A673 (cell line): ENCODE measurements at regions not wholly inside any gene's neighbourhood (a gene's known extent, or its start where the extent isn't known, plus 50 kb on each side); places are given as distances from the start of the nearest gene placed in this dataset.

ENCODE experiments used
- BruUV-seq: library from RNA; stranded (reverse); fragments of 400-500 nt; replicated peaks from 2 replicates; lab custom pipeline; 2021; lab: Mats Ljungman, UMichigan
- CTCF ChIA-PET: fragments of 300-600 bp; sonication (Branson Sonifier 250); formaldehyde crosslinking; loops from one replicate; lab custom pipeline; 2022; ENCODE audit warnings: antibody characterized with exemption; lab: Charles Lee
- POLR2A ChIA-PET: fragments of 300-600 bp; sonication (Branson Sonifier 250); formaldehyde crosslinking; loops from one replicate; lab custom pipeline; 2022; ENCODE audit warnings: antibody characterized with exemption; ENCODE audit not compliant: low non-redundant PET; lab: Charles Lee
- DNase-seq: peaks from one replicate; pipeline ENCODE4 v3.0.0-alpha.2; 2015; ENCODE audit warnings: low spot score
- H3K27ac ChIP-seq: fragments of 200-600 bp; sonication (generic); 2 replicates; pipeline ENCODE4 v1.5.1; 2016; ENCODE audit warnings: mixed run types, low read depth, mild to moderate bottlenecking, mixed read lengths, antibody characterized with exemption, low read length; ENCODE audit not compliant: poor library complexity, severe bottlenecking
- H3K27me3 ChIP-seq: fragments of 200-600 bp; sonication (generic); replicated peaks from 2 replicates; pipeline ENCODE4 v1.6.1; 2017; ENCODE audit warnings: mixed run types, low read depth, mild to moderate bottlenecking, mixed read lengths, antibody characterized with exemption, low read length; ENCODE audit not compliant: insufficient read depth, poor library complexity
- H3K36me3 ChIP-seq: fragments of 200-600 bp; sonication (generic); 2 replicates; pipeline ENCODE4 v1.6.1; 2016; ENCODE audit warnings: mixed run types, mild to moderate bottlenecking, mixed read lengths, antibody characterized with exemption, low read length; ENCODE audit not compliant: insufficient read depth, poor library complexity, severe bottlenecking
- H3K4me1 ChIP-seq: fragments of 200-600 bp; sonication (generic); 2 replicates; pipeline ENCODE4 v1.6.1; 2017; ENCODE audit warnings: mixed run types, mild to moderate bottlenecking, mixed read lengths, antibody characterized with exemption, low read length; ENCODE audit not compliant: insufficient read depth, poor library complexity, severe bottlenecking
- H3K4me3 ChIP-seq: fragments of 200-600 bp; sonication (generic); 2 replicates; pipeline ENCODE4 v1.5.1; 2016; ENCODE audit warnings: low read depth, mixed run types, mild to moderate bottlenecking, mixed read lengths, low read length; ENCODE audit not compliant: poor library complexity, severe bottlenecking
- H3K9me3 ChIP-seq: fragments of 200-600 bp; sonication (generic); 2 replicates; pipeline ENCODE4 v1.6.1; 2016; ENCODE audit warnings: mixed run types, low read depth, mild to moderate bottlenecking, mixed read lengths, antibody characterized with exemption, low read length; ENCODE audit not compliant: poor library complexity, severe bottlenecking
- EZH2 ChIP-seq: fragments of 200-600 bp; sonication (generic); IDR thresholded peaks from 2 replicates; pipeline ENCODE4 v1.6.1; 2017; ENCODE audit warnings: borderline replicate concordance, low read depth, mild to moderate bottlenecking, mixed read lengths, antibody characterized with exemption, low read length; ENCODE audit not compliant: poor library complexity, severe bottlenecking
- intact Hi-C: fragments of 100-400 bp; cut with micrococcal nuclease; formaldehyde crosslinking; loops from one replicate; pipeline ENCODE4 v1.10.0; 2022; ENCODE audit not compliant: unreplicated experiment
- TF ChIP-seq, protein P1 (sequence below): fragments of 300-800, 200-600 bp; sonication (generic); conservative IDR thresholded peaks from 2 replicates; pipeline ENCODE4 v1.5.1; 2017; ENCODE audit warnings: low read depth, mild to moderate bottlenecking, antibody characterized with exemption, low read length, moderate library complexity, mixed read lengths

DNA sequence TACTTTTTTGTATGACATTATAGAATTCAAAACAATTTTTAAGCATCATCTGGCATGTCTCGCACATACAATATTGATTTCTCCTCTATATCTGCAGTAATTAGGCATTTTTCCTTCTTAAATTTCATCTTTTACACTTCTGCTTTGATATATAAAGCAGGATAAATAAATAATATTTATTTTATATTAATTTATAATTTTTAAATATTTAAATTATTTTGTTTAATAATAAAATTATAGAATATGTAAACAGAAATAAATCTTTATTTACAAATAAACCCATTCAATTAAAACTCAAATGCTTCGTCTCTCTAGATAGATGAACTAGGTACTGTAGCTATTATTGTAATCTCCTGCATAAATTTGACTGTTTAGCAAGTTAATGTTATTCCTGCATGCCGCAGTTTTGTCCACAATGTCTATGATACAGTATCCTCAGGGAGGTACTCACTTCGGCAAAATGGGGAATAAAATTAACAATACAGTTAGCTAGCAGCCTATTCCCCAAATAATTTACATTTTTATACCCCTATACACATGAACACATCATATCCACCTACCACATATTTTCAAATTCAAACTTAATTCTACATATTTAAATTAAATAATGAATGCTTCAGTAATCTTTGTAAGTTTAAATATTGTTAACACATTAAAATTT is 473.6 kb upstream of the SLC10A2 start:
- Histone ChIP-seq H3K4me3 (no peak overlapping the region), H3K27me3 (peaks cover 3% of the 10 kb centered on the region), H3K27ac (no peak overlapping the region), H3K36me3 (no peaks in the 10 kb centered on the region), H3K4me1 (no peaks in the 10 kb centered on the region), H3K9me3 (no peaks in the 10 kb centered on the region)
- intact Hi-C loops = no loop called here
- no TSS peak for BruUV-seq
- CTCF ChIA-PET = no interaction called here
- POLR2A ChIA-PET = no interaction called here
- TF ChIP-seq, protein P1, sequence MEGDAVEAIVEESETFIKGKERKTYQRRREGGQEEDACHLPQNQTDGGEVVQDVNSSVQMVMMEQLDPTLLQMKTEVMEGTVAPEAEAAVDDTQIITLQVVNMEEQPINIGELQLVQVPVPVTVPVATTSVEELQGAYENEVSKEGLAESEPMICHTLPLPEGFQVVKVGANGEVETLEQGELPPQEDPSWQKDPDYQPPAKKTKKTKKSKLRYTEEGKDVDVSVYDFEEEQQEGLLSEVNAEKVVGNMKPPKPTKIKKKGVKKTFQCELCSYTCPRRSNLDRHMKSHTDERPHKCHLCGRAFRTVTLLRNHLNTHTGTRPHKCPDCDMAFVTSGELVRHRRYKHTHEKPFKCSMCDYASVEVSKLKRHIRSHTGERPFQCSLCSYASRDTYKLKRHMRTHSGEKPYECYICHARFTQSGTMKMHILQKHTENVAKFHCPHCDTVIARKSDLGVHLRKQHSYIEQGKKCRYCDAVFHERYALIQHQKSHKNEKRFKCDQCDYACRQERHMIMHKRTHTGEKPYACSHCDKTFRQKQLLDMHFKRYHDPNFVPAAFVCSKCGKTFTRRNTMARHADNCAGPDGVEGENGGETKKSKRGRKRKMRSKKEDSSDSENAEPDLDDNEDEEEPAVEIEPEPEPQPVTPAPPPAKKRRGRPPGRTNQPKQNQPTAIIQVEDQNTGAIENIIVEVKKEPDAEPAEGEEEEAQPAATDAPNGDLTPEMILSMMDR = no peak
- no peak for TF ChIP-seq EZH2
- DNase-seq = no peak

DNA sequence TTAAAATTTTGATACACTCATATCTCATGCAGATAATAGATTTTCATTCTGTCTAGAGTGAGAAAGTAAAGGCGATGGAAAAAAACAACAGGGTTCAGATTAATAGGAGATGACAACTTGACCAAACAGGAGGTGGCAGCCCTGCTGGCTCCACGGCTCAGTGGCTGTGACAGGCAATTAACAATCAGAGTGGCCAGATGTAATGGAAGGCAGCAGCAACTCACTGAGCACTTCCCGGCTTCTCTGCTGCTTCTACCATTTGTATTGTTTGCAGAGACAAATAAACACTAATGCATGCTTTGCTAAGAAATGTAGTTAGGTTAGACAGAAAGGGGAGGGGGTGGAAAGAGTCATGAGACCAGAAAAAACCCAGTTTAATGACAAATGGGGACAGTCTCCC is 473.0 kb upstream of the SLC10A2 start:
- ChIA-PET POLR2A (no interaction called here), CTCF (no interaction called here)
- no peak overlapping the region for H3K27ac ChIP-seq
- TF ChIP-seq, protein P1 = no peak
- no peak for TF ChIP-seq EZH2
- peaks cover 5% of the 10 kb centered on the region for H3K27me3 ChIP-seq
- H3K36me3 ChIP-seq = no peaks in the 10 kb centered on the region
- BruUV-seq = no TSS peak
- H3K4me3 ChIP-seq = no peak overlapping the region
- intact Hi-C loops = no loop called here
- no peak for DNase-seq
- no peaks in the 10 kb centered on the region for H3K9me3 ChIP-seq
- no peaks in the 10 kb centered on the region for H3K4me1 ChIP-seq

DNA sequence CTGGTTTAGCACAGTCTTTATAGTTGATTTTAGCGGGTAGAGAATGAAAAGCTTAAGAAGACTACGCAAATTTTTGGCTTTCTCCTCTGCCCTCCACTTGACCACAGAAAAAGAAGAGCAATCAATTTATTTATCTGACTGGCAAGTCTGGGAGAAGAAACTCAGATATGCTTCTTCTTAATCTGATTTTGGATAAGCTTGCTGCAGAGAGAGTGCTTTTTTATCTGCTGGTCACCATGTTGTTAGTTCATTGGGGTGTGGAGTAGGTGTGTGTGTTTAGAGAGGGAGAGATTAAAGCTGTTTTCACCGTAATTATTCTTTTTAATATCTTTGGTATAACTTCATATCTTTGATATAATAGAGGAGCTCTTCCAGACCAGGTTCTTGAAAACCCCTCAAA is 471.4 kb upstream of the SLC10A2 start:
- Histone ChIP-seq H3K36me3 (no peaks in the 10 kb centered on the region), H3K4me3 (no peak overlapping the region), H3K4me1 (no peaks in the 10 kb centered on the region), H3K27me3 (peaks cover 9% of the 10 kb centered on the region), H3K9me3 (no peaks in the 10 kb centered on the region), H3K27ac (no peak overlapping the region)
- no TSS peak for BruUV-seq
- TF ChIP-seq, protein P1 = no peak
- no peak for TF ChIP-seq EZH2
- ChIA-PET CTCF (no interaction called here), POLR2A (no interaction called here)
- DNase-seq = no peak
- intact Hi-C loops = no loop called here
